Fibroblast of the aortic adventitia (primary cell): ENCODE measurements at regions not wholly inside any gene's neighbourhood (a gene's known extent, or its start where the extent isn't known, plus 50 kb on each side); places are given as distances from the start of the nearest gene placed in this dataset.
"Not testable (repeated sequence)": the region's sequence is repeated elsewhere in the genome, so short reads cannot be mapped to it uniquely, and the experiment has no call there.

Experiments used
- DNase-seq: peaks from one replicate; pipeline ENCODE4 v3.0.0-alpha.2; 2010; ENCODE audit warnings: low read depth
- H3K4me3 ChIP-seq: 2 replicates; pipeline ENCODE4 v1.5.1; 2011; ENCODE audit warnings: low read depth, mild to moderate bottlenecking, control low read depth, low read length, moderate library complexity
- CTCF ChIP-seq: IDR thresholded peaks from 2 replicates; pipeline ENCODE4 v1.5.1; 2011; ENCODE audit warnings: mild to moderate bottlenecking, low read length, control low read depth, inconsistent platforms; ENCODE audit not compliant: insufficient read depth

DNA sequence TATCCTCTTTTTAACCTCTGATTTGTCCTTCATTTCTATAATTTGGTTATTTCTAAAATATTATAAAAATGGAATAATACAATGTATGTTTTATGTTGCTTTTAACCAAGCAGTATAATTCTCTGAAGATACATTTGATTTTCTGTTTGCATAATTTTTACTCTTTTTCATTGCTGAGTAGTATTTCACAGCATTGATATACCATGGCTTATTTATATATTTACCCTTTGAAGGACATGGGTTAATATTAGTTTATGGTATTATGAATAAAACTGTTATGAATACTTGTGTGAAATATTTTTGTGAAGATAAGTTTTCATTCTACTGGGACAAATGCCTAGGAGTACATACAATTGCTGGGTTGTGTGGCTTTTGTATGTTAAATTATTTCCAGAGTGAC, 748.6 kb downstream of the TENT5A start:
- H3K4me3 ChIP-seq = no peak overlapping the region
- no peak for TF ChIP-seq CTCF
- DNase-seq = no peak

DNA sequence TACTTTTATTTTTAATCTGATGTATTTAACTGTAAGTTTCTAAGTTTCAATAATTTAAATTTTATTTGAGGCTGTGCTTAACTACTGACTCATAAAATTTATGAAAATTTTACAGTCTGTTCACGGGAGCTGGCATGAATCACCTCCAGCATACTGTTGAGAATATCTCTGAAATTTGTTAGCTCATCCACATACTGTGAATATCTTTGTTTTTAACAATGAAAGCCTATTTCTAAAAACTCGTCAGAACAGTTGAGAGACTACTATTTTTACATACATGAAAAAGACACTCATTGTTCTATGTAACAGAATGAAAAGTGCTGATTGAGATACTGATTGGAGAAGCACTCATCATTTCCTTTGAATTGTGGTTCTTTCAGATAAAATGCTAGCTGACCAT, 749.3 kb downstream of the TENT5A start:
- H3K4me3 ChIP-seq = no peak overlapping the region
- DNase-seq = peak; percentile 46
- TF ChIP-seq CTCF = no peak

- no peak overlapping the region for H3K4me3 ChIP-seq
- peak; percentile 5 for DNase-seq
- no peak for TF ChIP-seq CTCF
Observed at GRCh38 chr6:81002126-81002525, 750.4 kb downstream of the TENT5A start.

DNA sequence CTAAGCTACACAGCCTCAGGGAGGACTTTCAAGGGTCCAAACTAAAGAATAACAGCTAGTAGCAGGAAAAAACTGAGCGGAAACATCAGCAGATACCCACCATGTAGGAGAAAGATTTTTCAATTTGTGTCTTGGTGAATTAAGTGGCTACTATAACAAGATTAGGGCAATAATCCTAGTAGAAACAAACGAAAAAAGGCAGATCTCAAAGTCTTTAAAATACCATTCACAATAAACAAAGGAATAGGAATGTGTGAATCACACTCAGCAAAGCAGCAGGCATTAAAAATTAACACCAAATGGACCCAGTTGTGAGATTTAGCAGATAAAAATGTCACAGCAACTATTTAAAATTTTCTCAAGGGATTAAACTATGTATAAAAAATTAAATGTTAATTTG, 761.2 kb downstream of the TENT5A start:
- DNase-seq = no peak
- TF ChIP-seq CTCF = no peak
- H3K4me3 ChIP-seq = no peak overlapping the region

DNA sequence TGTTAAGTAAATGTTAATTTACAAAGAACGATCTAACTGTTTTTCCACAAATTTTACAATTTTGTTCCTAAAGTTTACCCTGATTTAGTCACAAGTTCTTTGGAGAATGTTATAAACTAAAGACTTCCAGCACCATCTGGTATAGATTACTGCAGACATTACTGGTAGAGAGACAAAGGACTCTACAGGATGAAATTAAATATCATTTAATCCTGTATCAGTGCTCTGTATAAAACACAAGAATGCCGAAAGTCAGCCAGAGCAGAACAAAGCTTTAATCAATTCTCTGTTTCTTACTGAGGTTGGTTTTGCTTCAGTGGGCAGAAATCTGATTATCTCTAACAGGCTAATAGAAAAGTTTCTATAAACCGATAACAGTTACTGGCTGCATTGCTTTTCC, 763.6 kb downstream of the TENT5A start:
- no peak overlapping the region for H3K4me3 ChIP-seq
- DNase-seq = peak; percentile 28
- TF ChIP-seq CTCF = no peak

DNA sequence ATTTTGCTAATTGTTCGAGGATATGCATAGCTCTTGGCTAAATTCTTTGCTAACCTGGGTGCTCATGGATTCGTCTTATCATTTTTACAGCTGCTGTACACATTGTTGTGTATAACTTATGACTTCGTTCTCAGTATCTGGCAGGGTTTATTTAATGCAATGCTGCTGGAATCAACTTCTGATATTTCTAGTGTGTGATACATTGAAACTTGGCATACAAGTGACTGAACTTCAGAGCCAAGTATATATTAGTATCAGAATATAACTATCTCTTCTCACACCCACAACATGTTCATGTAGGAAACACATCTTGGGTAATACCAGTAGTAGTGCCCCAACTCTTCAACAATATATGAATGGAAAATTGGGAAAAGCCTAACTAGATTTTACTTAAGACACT, 764.2 kb downstream of the TENT5A start:
- H3K4me3 ChIP-seq = no peak overlapping the region
- no peak for TF ChIP-seq CTCF
- peak; percentile 2 for DNase-seq

GRCh38 chr6:80981226-80981625, 771.3 kb downstream of the TENT5A start:
- not testable (repeated sequence) for H3K4me3 ChIP-seq, DNase-seq
